Gastroesophageal sphincter (tissue), 3 donors: ENCODE measurements at regions not wholly inside any gene's neighbourhood (a gene's known extent, or its start where the extent isn't known, plus 50 kb on each side); places are given as distances from the start of the nearest gene placed in this dataset.

Experiments
- POLR2A ChIP-seq, 2 donors: fragments of 450-650 bp; IDR thresholded peaks; one replicate each; pipeline ENCODE4 v1.6.1; 2017; ENCODE audit warnings: antibody characterized with exemption in 2 of 2, mild to moderate bottlenecking in 2 of 2, moderate library complexity in 1 of 2
- TF ChIP-seq, protein P1 (sequence below), 4 experiments: fragments of 200-600 bp in 2 of 4; fragments of 450-650 bp in 2 of 4; sonication (generic) in 1 of 4; IDR thresholded peaks; one replicate each; pipeline ENCODE4 v1.5.1; 2017 to 2019; ENCODE audit warnings: antibody characterized with exemption in 4 of 4, mild to moderate bottlenecking in 2 of 4, moderate library complexity in 2 of 4

DNA sequence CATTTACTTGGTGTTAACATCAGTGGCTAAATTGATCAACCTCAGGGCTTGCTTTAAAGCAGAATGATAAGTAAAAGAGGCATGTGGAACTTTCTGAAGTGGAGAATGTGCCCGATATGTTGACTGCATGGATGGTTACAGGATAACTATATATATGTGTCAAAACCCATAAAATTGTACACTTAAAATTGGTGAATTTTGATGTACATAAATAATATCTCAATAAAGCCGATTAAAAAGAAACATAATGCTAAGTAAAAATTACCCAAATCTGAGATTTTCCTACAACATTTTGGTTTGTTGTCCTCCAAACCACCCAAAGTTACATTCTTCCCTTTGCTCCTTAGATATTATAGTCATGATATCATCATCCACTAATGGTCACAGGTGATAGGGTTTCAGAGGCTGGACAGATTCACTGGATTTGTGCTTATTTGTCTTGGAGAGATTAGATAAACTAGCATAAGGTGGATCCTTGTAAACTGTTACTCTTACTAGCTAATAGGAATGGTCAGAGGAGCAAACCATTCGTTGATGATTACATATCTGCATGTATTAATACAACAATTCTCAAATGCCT lies 119.7 kb upstream of the RPS23 start:
- TF ChIP-seq, protein P1, sequence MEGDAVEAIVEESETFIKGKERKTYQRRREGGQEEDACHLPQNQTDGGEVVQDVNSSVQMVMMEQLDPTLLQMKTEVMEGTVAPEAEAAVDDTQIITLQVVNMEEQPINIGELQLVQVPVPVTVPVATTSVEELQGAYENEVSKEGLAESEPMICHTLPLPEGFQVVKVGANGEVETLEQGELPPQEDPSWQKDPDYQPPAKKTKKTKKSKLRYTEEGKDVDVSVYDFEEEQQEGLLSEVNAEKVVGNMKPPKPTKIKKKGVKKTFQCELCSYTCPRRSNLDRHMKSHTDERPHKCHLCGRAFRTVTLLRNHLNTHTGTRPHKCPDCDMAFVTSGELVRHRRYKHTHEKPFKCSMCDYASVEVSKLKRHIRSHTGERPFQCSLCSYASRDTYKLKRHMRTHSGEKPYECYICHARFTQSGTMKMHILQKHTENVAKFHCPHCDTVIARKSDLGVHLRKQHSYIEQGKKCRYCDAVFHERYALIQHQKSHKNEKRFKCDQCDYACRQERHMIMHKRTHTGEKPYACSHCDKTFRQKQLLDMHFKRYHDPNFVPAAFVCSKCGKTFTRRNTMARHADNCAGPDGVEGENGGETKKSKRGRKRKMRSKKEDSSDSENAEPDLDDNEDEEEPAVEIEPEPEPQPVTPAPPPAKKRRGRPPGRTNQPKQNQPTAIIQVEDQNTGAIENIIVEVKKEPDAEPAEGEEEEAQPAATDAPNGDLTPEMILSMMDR (IDR thresholded peaks at IDR 0.05): no peak
- no peak for TF ChIP-seq POLR2A (IDR thresholded peaks at IDR 0.05)
